IMR-90 (cell line): ENCODE measurements at regions not wholly inside any gene's neighbourhood (a gene's known extent, or its start where the extent isn't known, plus 50 kb on each side); places are given as distances from the start of the nearest gene placed in this dataset.

Experiments
- ATAC-seq: fragments of 200-7000 bp; cut with Tn5 transposase; 2 replicates; pipeline ENCODE4 v1.9.1; 2020; ENCODE audit warnings: low read depth, mild to moderate bottlenecking, moderate library complexity
- BruUV-seq: library from RNA; stranded (reverse); fragments of 400-500 nt; replicated peaks from 2 replicates; lab custom pipeline; 2021; lab: Mats Ljungman, UMichigan
- CTCF ChIA-PET: fragments of 300-600 bp; formaldehyde crosslinking; extraction: SDS; loops from one replicate; lab custom pipeline; 2021; ENCODE audit warnings: antibody characterized with exemption; lab: Yijun Ruan, JAX
- POLR2A ChIA-PET: fragments of 300-600 bp; sonication (Branson Sonifier 250); formaldehyde crosslinking; loops from one replicate; lab custom pipeline; 2022; ENCODE audit warnings: antibody characterized with exemption; ENCODE audit not compliant: unreplicated experiment; lab: Charles Lee
- DNase-seq: peaks from one replicate; pipeline ENCODE4 v3.0.0; 2013
- H2AFZ ChIP-seq: replicated peaks from 2 replicates; pipeline ENCODE3; 2013; ENCODE audit warnings: low read length, mild to moderate bottlenecking; ENCODE audit not compliant: poor library complexity
- H2AK5ac ChIP-seq: 2 replicates; pipeline ENCODE4 v1.6.1; 2013; ENCODE audit warnings: low read depth, low read length, inconsistent platforms
- H2AK9ac ChIP-seq: replicated peaks from 2 replicates; pipeline ENCODE3; 2013; ENCODE audit warnings: mild to moderate bottlenecking, low read depth, low read length, moderate library complexity; ENCODE audit not compliant: poor library complexity
- H2BK120ac ChIP-seq: 2 replicates; pipeline ENCODE4 v1.6.1; 2013; ENCODE audit warnings: low read depth, low read length, inconsistent platforms
- H2BK15ac ChIP-seq: 3 replicates; pipeline ENCODE4 v1.6.1; 2013; ENCODE audit warnings: low read depth, low read length, inconsistent platforms
- H2BK20ac ChIP-seq: 2 replicates; pipeline ENCODE4 v1.6.1; 2013; ENCODE audit warnings: low read depth, mild to moderate bottlenecking, inconsistent platforms, low read length, moderate library complexity
- H2BK5ac ChIP-seq: 2 replicates; pipeline ENCODE4 v1.6.1; 2013; ENCODE audit warnings: mild to moderate bottlenecking, low read depth, low read length, inconsistent platforms; ENCODE audit not compliant: poor library complexity, severe bottlenecking
- H3K14ac ChIP-seq: replicated peaks from 2 replicates; pipeline ENCODE4 v1.6.1; 2013; ENCODE audit warnings: low read depth, low read length, inconsistent platforms
- H3K18ac ChIP-seq: 2 replicates; pipeline ENCODE4 v1.6.1; 2013; ENCODE audit warnings: low read depth, low read length, control low read depth
- H3K23ac ChIP-seq: 2 replicates; pipeline ENCODE4 v1.6.1; 2013; ENCODE audit warnings: low read depth, low read length, inconsistent platforms
- H3K27ac ChIP-seq: 2 replicates; pipeline ENCODE4 v1.5.1; 2013; ENCODE audit warnings: mild to moderate bottlenecking, control low read depth, low read length; ENCODE audit not compliant: insufficient read depth
- H3K27me3 ChIP-seq: 2 replicates; pipeline ENCODE4 v1.6.1; 2013; ENCODE audit warnings: low read length; ENCODE audit not compliant: control insufficient read depth, insufficient read depth
- H3K36me3 ChIP-seq: 2 replicates; pipeline ENCODE4 v1.6.1; 2013; ENCODE audit warnings: low read length, mixed read lengths; ENCODE audit not compliant: control insufficient read depth, insufficient read depth
- H3K4ac ChIP-seq: 2 replicates; pipeline ENCODE4 v1.6.1; 2013; ENCODE audit warnings: low read depth, low read length, inconsistent platforms
- H3K4me1 ChIP-seq: 2 replicates; pipeline ENCODE4 v1.6.1; 2013; ENCODE audit warnings: low read length, mixed read lengths; ENCODE audit not compliant: control insufficient read depth, insufficient read depth
- H3K4me2 ChIP-seq: 2 replicates; pipeline ENCODE4 v1.6.1; 2013; ENCODE audit warnings: low read depth, mild to moderate bottlenecking, control low read depth, low read length, moderate library complexity
- H3K4me3 ChIP-seq: 2 replicates; pipeline ENCODE4 v1.5.1; 2013; ENCODE audit warnings: low read depth, mild to moderate bottlenecking, control low read depth, low read length, moderate library complexity; ENCODE audit not compliant: insufficient read depth
- H3K56ac ChIP-seq: 2 replicates; pipeline ENCODE4 v1.6.1; 2013; ENCODE audit warnings: low read length, inconsistent platforms; ENCODE audit not compliant: insufficient read depth; ENCODE audit errors: extremely low read depth
- H3K79me1 ChIP-seq, 2 experiments: 2 replicates each; pipeline ENCODE4 v1.6.1; 2013; ENCODE audit warnings: low read length in 2 of 2, inconsistent platforms in 1 of 2, low read depth in 1 of 2
- H3K9ac ChIP-seq: 2 replicates; pipeline ENCODE4 v1.6.1; 2013; ENCODE audit warnings: low read depth, low read length, control low read depth
- H3K9me1 ChIP-seq: 2 replicates; pipeline ENCODE4 v1.6.1; 2013; ENCODE audit warnings: low read length, inconsistent platforms; ENCODE audit not compliant: insufficient read depth
- H3K9me3 ChIP-seq: 2 replicates; pipeline ENCODE4 v1.6.1; 2013; ENCODE audit warnings: low read length; ENCODE audit not compliant: control insufficient read depth, insufficient read depth
- H4K20me1 ChIP-seq: 2 replicates; pipeline ENCODE4 v1.6.1; 2013; ENCODE audit warnings: low read length, inconsistent platforms; ENCODE audit not compliant: insufficient read depth
- H4K5ac ChIP-seq: 2 replicates; pipeline ENCODE4 v1.6.1; 2013; ENCODE audit warnings: mild to moderate bottlenecking, low read depth, low read length, control low read depth
- H4K8ac ChIP-seq, 2 experiments: 2 replicates each; pipeline ENCODE4 v1.6.1; 2013; ENCODE audit warnings: low read depth in 2 of 2, low read length in 2 of 2, control low read depth in 1 of 2, inconsistent platforms in 1 of 2
- H4K91ac ChIP-seq: 2 replicates; pipeline ENCODE4 v1.6.1; 2013; ENCODE audit warnings: low read depth, low read length, inconsistent platforms; ENCODE audit not compliant: insufficient read depth
- BHLHE40 ChIP-seq: fragments of 150-350 bp; IDR thresholded peaks from 2 replicates; pipeline ENCODE4 v1.6.1; 2016; ENCODE audit warnings: mild to moderate bottlenecking, low read depth, low read length
- CTCF ChIP-seq: conservative IDR thresholded peaks from 2 replicates; pipeline ENCODE4 v1.5.1; 2012; ENCODE audit warnings: mild to moderate bottlenecking, low read depth, low read length, improper control_type of control experiment
- MAFK ChIP-seq: IDR thresholded peaks from 2 replicates; pipeline ENCODE4 v1.6.1; 2012; ENCODE audit warnings: low read depth, low read length, improper control_type of control experiment
- NFE2L2 ChIP-seq: fragments of 150-350 bp; IDR thresholded peaks from 2 replicates; pipeline ENCODE4 v1.6.1; 2016; ENCODE audit warnings: low read depth, mild to moderate bottlenecking, low read length
- POLR2A ChIP-seq: IDR thresholded peaks from 2 replicates; pipeline ENCODE4 v1.6.1; 2012; ENCODE audit warnings: mild to moderate bottlenecking, low read depth, low read length
- RAD21 ChIP-seq: IDR thresholded peaks from 2 replicates; pipeline ENCODE4 v1.6.1; 2012; ENCODE audit warnings: low read length, improper control_type of control experiment
- RCOR1 ChIP-seq: IDR thresholded peaks from 2 replicates; pipeline ENCODE4 v1.6.1; 2012; ENCODE audit warnings: mild to moderate bottlenecking, low read length, improper control_type of control experiment; ENCODE audit not compliant: insufficient replicate concordance
- SMC3 ChIP-seq: fragments of 150-350 bp; IDR thresholded peaks from 2 replicates; pipeline ENCODE4 v1.6.1; 2016; ENCODE audit warnings: low read depth, mild to moderate bottlenecking, antibody characterized with exemption, low read length, moderate library complexity
- WGBS, 2 experiments: methylation state at CpG; one replicate each; pipeline versions ENCODE4 v1.1.5 to v1.1.7; 2013; ENCODE audit warnings: missing lambda C conversion rate in 2 of 2; ENCODE audit not compliant: insufficient read length in 1 of 2; ENCODE audit errors: extremely low coverage in 2 of 2; 5-methylcytosine and 5-hydroxymethylcytosine counted together
- dilution Hi-C: fragments of 300-500 bp; cut with HindIII; formaldehyde crosslinking; loops from one replicate; pipeline ENCODE4 v1.14.3; 2018; ENCODE audit warnings: low sequenced_read_pairs; ENCODE audit not compliant: unreplicated experiment
- in situ Hi-C: fragments of 300-500 bp; cut with MboI; formaldehyde crosslinking; loops from 3 replicates; pipeline ENCODE4 v1.14.3; 2019; ENCODE audit warnings: low sequenced_read_pairs, inconsistent platforms, mixed read lengths
- intact Hi-C: fragments of 100-400 bp; cut with micrococcal nuclease; formaldehyde crosslinking; loops from 2 replicates; pipeline ENCODE4 v1.10.0; 2022

- intact Hi-C loops, result loop anchor here (5.0 kb wide), 1 partner anchor 699 kb away; no protein-coding TSS in a partner anchor
- no CpG with 5 or more reads among the region's 3 CpGs for WGBS, 2 experiments
Measured at GRCh38 chr14:84001023-84001422, 1528.9 kb upstream of the FLRT2 start.

More at GRCh38 chr14:84001023-84001422, 1528.9 kb upstream of the FLRT2 start:
- no peaks in the 10 kb centered on the region for H3K9me3 ChIP-seq
- H3K27me3 ChIP-seq, result no peaks in the 10 kb centered on the region
- H3K9me1 ChIP-seq, result no peaks in the 10 kb centered on the region
- no peak overlapping the region for H2BK120ac ChIP-seq
- no peak overlapping the region for H3K9ac ChIP-seq
- H2BK15ac ChIP-seq, result no peak overlapping the region
- dilution Hi-C loops (no loop called here), in situ Hi-C loops (no loop called here)
- H4K8ac ChIP-seq, result no peak overlapping the region
- no peak overlapping the region for H2BK20ac ChIP-seq
- no peak overlapping the region for H3K4ac ChIP-seq
- H3K56ac ChIP-seq, result no peak overlapping the region
- H3K27ac ChIP-seq, result no peak overlapping the region
- no peak overlapping the region for H3K4me3 ChIP-seq
- H3K36me3 ChIP-seq, result no peaks in the 10 kb centered on the region
- no peak overlapping the region for H3K14ac ChIP-seq
- TF ChIP-seq BHLHE40 (no peak), SMC3 (no peak), RCOR1 (no peak), NFE2L2 (no peak), MAFK (no peak), CTCF (no peak), RAD21 (no peak), POLR2A (no peak)
- H3K23ac ChIP-seq, result no peak overlapping the region
- H3K79me1 ChIP-seq, result no peaks in the 10 kb centered on the region
- H2AFZ ChIP-seq, result no peak overlapping the region
- no peak overlapping the region for H3K18ac ChIP-seq
- H2BK5ac ChIP-seq, result no peak overlapping the region
- POLR2A ChIA-PET, result no interaction called here
- DNase-seq (no peak), ATAC-seq (no peak)
- no peak overlapping the region for H4K5ac ChIP-seq
- H2AK5ac ChIP-seq, result no peak overlapping the region
- no peaks in the 10 kb centered on the region for H3K4me1 ChIP-seq
- no peak overlapping the region for H2AK9ac ChIP-seq
- no peak overlapping the region for H3K4me2 ChIP-seq
- CTCF ChIA-PET, result no interaction called here
- no peak overlapping the region for H4K91ac ChIP-seq
- no peaks in the 10 kb centered on the region for H4K20me1 ChIP-seq
- no TSS peak for BruUV-seq
